ENCODE measurements at regions not wholly inside any gene's neighbourhood (a gene's known extent, or its start where the extent isn't known, plus 50 kb on each side); places are given as distances from the start of the nearest gene placed in this dataset.

DNA sequence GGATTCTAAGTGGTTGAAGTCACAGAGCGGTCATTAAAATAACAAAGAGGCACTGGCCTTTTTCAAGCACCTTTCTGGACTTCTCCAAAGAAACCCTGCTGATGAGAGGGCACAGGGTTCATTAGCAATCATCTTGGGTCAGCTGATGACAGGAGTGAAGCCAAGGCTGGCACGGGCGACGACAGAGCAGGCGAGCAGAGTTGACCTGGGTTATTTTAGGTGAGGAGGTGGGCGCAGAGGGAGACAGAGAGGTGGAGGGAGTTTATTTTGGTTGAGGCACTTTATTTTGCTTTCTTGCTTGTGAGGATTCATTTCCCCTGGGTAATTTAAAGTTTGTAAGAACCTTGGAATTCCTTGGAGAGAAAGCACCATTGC, 57.9 kb downstream of the OLIG1 start:
- TF ChIP-seq, protein P1, sequence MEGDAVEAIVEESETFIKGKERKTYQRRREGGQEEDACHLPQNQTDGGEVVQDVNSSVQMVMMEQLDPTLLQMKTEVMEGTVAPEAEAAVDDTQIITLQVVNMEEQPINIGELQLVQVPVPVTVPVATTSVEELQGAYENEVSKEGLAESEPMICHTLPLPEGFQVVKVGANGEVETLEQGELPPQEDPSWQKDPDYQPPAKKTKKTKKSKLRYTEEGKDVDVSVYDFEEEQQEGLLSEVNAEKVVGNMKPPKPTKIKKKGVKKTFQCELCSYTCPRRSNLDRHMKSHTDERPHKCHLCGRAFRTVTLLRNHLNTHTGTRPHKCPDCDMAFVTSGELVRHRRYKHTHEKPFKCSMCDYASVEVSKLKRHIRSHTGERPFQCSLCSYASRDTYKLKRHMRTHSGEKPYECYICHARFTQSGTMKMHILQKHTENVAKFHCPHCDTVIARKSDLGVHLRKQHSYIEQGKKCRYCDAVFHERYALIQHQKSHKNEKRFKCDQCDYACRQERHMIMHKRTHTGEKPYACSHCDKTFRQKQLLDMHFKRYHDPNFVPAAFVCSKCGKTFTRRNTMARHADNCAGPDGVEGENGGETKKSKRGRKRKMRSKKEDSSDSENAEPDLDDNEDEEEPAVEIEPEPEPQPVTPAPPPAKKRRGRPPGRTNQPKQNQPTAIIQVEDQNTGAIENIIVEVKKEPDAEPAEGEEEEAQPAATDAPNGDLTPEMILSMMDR (IDR thresholded peaks at IDR 0.05; ENCODE audit: insufficient read depth, low read length), result no peak
- TF ChIP-seq, protein P2, sequence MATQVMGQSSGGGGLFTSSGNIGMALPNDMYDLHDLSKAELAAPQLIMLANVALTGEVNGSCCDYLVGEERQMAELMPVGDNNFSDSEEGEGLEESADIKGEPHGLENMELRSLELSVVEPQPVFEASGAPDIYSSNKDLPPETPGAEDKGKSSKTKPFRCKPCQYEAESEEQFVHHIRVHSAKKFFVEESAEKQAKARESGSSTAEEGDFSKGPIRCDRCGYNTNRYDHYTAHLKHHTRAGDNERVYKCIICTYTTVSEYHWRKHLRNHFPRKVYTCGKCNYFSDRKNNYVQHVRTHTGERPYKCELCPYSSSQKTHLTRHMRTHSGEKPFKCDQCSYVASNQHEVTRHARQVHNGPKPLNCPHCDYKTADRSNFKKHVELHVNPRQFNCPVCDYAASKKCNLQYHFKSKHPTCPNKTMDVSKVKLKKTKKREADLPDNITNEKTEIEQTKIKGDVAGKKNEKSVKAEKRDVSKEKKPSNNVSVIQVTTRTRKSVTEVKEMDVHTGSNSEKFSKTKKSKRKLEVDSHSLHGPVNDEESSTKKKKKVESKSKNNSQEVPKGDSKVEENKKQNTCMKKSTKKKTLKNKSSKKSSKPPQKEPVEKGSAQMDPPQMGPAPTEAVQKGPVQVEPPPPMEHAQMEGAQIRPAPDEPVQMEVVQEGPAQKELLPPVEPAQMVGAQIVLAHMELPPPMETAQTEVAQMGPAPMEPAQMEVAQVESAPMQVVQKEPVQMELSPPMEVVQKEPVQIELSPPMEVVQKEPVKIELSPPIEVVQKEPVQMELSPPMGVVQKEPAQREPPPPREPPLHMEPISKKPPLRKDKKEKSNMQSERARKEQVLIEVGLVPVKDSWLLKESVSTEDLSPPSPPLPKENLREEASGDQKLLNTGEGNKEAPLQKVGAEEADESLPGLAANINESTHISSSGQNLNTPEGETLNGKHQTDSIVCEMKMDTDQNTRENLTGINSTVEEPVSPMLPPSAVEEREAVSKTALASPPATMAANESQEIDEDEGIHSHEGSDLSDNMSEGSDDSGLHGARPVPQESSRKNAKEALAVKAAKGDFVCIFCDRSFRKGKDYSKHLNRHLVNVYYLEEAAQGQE (IDR thresholded peaks at IDR 0.05; ENCODE audit: insufficient replicate concordance, low read depth), result no peak
- TF ChIP-seq POLR2AphosphoS5 (IDR thresholded peaks at IDR 0.05; ENCODE audit: low read depth) (no peak), GABPA (IDR thresholded peaks at IDR 0.05; ENCODE audit: low read depth) (no peak), SPI1 (IDR thresholded peaks at IDR 0.05; ENCODE audit: borderline replicate concordance, low read depth) (no peak)

All from HL-60 (cell line).